ENCODE measurements at regions not wholly inside any gene's neighbourhood (a gene's known extent, or its start where the extent isn't known, plus 50 kb on each side); places are given as distances from the start of the nearest gene placed in this dataset.

GRCh38 chr2:120401275-120402066, 55.5 kb downstream of the INHBB start:
- Histone ChIP-seq H3K4me3 (no peak overlapping the region), H3K27me3 (peaks cover 34% of the 10 kb centered on the region), H3K4me1 (no peaks in the 10 kb centered on the region), H3K36me3 (no peaks in the 10 kb centered on the region), H3K9me3 (no peaks in the 10 kb centered on the region), H3K27ac (no peak overlapping the region)
- WGBS, 2 donors (ENCODE audit: low coverage in 1 of 2) = 73 to 78% methylated on average over 2 to 5 of the region's 8 CpGs
- no peak for TF ChIP-seq EP300 (IDR thresholded peaks at IDR 0.05)
- no peak for TF ChIP-seq CTCF (IDR thresholded peaks at IDR 0.05)
- no peak for TF ChIP-seq POLR2AphosphoS5 (IDR thresholded peaks at IDR 0.05)
- TF ChIP-seq POLR2A (IDR thresholded peaks at IDR 0.05) = no peak
- ATAC-seq = no peak

- Histone ChIP-seq H3K36me3 (no peaks in the 10 kb centered on the region), H3K4me1 (no peaks in the 10 kb centered on the region), H3K4me3 (no peak overlapping the region), H3K27ac (no peak overlapping the region), H3K27me3 (peaks cover 29% of the 10 kb centered on the region), H3K9me3 (no peaks in the 10 kb centered on the region)
- 45 to 97% methylated on average over 3 to 5 of the region's 5 CpGs for WGBS, 2 donors (ENCODE audit: low coverage in 1 of 2)
- TF ChIP-seq POLR2A (IDR thresholded peaks at IDR 0.05) = no peak
- TF ChIP-seq CTCF (IDR thresholded peaks at IDR 0.05) = no peak
- no peak for TF ChIP-seq EP300 (IDR thresholded peaks at IDR 0.05)
- TF ChIP-seq POLR2AphosphoS5 (IDR thresholded peaks at IDR 0.05) = no peak
- ATAC-seq = no peak
Measured at GRCh38 chr2:120402067-120402433, 56.1 kb downstream of the INHBB start.

- WGBS, 2 donors (ENCODE audit: low coverage in 1 of 2) = 89 to 100% methylated on average over 1 to 5 of the region's 6 CpGs
Measured at GRCh38 chr2:120402508-120402907, 56.6 kb downstream of the INHBB start.

GRCh38 chr2:120403261-120403660, 57.3 kb downstream of the INHBB start:
- no peak for ATAC-seq
- TF ChIP-seq POLR2AphosphoS5 (IDR thresholded peaks at IDR 0.05) = no peak
- Histone ChIP-seq H3K4me3 (no peak overlapping the region), H3K27me3 (peaks cover 22% of the 10 kb centered on the region), H3K27ac (no peak overlapping the region), H3K9me3 (peaks cover 0 to under 1% (median 0%) of the 10 kb centered on the region in 3 donors), H3K4me1 (no peaks in the 10 kb centered on the region), H3K36me3 (no peaks in the 10 kb centered on the region)
- 60% methylated on average over 1 of the region's 5 CpGs; no CpG with 5 or more reads in 1 of the 2 donors for WGBS, 2 donors (ENCODE audit: low coverage in 1 of 2)

More at GRCh38 chr2:120402508-120402907, 56.6 kb downstream of the INHBB start:
- Histone ChIP-seq H3K36me3 (no peaks in the 10 kb centered on the region), H3K4me1 (no peaks in the 10 kb centered on the region), H3K27me3 (peaks cover 24% of the 10 kb centered on the region), H3K9me3 (no peaks in the 10 kb centered on the region), H3K4me3 (no peak overlapping the region), H3K27ac (no peak overlapping the region)
- TF ChIP-seq POLR2AphosphoS5 (IDR thresholded peaks at IDR 0.05) (no peak), CTCF (IDR thresholded peaks at IDR 0.05) (no peak)
- ATAC-seq = no peak

GRCh38 chr2:120403676-120404075, 57.7 kb downstream of the INHBB start:
- Histone ChIP-seq H3K4me3 (no peak overlapping the region), H3K9me3 (peaks cover 0 to 4% (median 0%) of the 10 kb centered on the region in 3 donors), H3K36me3 (no peaks in the 10 kb centered on the region), H3K27ac (no peak overlapping the region), H3K4me1 (no peaks in the 10 kb centered on the region), H3K27me3 (peaks cover 20% of the 10 kb centered on the region)
- ATAC-seq = no peak
- WGBS, 2 donors (ENCODE audit: low coverage in 1 of 2) = 72% methylated on average over 5 of the region's 5 CpGs; no CpG with 5 or more reads in 1 of the 2 donors
- TF ChIP-seq POLR2AphosphoS5 (IDR thresholded peaks at IDR 0.05) (no peak), POLR2A (IDR thresholded peaks at IDR 0.05) (no peak), CTCF (IDR thresholded peaks at IDR 0.05) (no peak), EP300 (IDR thresholded peaks at IDR 0.05) (no peak)

Measured in gastroesophageal sphincter (tissue), 4 donors.